NCI-H2107 treated with DMSO at 0.1 percent for 48 hours (cell line): ENCODE measurements at regions not wholly inside any gene's neighbourhood (a gene's known extent, or its start where the extent isn't known, plus 50 kb on each side); places are given as distances from the start of the nearest gene placed in this dataset.

Experiments
- DNase-seq: peaks from one replicate; lab custom pipeline; 2025; ENCODE audit not compliant: unreplicated experiment; lab: John Stamatoyannopoulos, UW

DNA sequence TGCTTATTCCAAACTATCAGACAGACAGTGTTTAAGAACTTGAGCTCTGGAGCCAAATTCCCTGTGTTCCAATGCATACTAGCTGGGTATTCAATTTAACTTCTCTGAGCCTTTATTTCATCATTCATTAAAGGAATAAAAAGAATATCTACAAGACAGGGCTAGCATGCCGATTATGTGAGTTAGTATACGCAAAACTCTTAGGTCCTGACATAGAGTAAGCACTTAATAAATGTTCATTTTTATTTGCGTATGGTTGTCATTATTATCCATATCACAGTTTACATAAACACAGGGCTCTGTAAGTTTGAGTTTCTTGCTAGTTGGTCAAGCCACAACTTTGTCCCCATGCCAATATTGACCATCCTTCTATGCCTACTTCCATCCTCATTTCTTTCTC, 161.5 kb downstream of the NUAK1 start:
- DNase-seq = no peak

- no peak for DNase-seq
Measured at GRCh38 chr12:105977652-105978051, 161.1 kb downstream of the NUAK1 start.

GRCh38 chr12:105978276-105978675, 160.5 kb downstream of the NUAK1 start:
- no peak for DNase-seq

DNA sequence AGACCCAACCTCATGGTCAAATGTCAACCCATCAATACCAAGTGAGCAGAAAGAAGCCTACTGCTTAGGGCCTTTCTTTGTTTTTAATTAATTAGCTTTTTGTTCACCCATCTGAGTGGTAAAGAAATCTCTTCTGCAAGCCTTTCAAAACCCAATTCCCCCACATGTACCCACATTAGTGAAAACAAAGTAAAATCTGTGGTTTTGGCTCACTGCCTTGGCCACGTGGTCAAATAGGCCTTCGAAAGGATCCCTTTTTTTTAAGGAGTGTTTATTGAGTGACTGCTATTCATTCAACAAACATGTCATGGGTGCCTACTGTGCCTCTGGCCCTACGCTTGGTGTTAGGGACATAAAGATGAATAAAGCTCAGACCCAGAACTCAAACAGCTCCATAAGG, 160.1 kb downstream of the NUAK1 start:
- no peak for DNase-seq

DNA sequence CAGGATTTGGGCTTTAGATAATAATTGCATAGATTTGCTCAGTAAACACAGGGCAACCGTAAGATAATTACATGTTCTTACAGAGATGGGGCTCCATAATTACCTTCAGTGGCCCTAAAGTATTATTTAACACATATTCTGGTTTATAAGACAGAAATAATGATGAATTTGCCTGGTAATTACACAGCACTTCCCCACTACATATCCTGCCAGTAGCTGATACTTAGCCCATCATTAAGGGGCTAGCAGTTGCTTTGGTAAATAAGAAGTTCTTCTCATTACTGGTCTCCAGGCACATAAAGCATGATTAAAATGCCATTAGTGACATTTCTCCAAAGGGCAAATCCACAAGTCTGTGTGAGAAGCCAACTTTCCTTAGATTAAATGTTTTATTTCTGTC, 158.7 kb downstream of the NUAK1 start:
- DNase-seq = no peak

DNA sequence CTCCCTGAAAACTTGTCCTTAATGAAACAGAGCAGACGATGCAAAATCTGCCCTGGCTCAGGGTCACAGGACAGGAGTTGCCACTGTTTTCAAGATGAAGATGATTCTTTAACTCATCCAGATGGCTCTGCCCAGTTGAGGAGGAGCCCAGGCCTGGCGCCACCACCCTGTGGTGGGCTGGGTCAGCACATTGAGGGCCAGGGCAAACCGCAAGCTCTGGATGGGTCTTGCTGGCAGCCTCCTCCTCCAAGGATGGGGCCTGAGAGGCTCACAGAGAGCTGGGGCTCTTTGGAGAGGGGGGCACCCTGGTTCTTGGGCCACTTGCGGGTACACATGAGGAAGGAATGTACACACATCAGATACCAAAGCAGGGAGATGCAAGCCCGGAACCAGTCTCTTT, 158.2 kb downstream of the NUAK1 start:
- no peak for DNase-seq

DNA sequence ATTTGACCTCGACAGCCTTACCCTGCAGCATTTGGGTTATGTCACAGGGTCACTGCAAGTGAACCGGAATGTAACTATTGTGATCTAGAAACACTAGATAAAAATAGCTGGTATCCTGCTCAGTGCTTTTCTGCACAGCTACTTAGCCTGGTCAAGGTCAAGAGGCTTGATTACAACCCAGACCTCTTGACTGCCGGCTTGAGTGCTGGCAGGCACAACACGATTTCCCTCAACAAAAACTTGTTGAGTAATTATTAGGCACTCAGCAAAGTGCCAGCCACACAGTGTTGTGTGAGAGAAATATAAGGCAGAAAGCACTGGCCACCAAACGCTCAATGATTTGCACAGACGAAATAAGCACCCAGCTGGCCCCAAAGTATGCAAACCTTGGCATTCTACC, 156.7 kb downstream of the NUAK1 start:
- no peak for DNase-seq

- DNase-seq = no peak
Measured at GRCh38 chr12:105983622-105984320, 155.0 kb downstream of the NUAK1 start.

DNA sequence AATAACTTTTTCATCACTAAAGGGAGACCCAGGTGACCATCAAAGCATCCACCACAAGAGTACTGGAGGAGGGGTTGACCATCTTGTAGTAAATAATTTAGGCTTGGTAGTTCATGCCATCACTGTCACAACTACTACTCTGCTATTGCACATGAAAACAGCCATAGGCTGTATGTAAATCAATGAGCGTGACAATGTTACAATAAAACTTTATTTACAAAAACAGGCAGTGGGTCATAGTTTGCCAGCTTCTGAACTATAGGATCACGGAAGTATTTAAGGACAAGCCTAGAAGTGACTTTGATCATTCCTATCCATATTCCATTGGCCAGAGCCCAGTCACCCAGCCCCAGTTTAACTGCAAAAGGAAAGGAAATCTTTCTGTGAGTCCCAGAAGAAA, 153.4 kb downstream of the NUAK1 start:
- no peak for DNase-seq

DNA sequence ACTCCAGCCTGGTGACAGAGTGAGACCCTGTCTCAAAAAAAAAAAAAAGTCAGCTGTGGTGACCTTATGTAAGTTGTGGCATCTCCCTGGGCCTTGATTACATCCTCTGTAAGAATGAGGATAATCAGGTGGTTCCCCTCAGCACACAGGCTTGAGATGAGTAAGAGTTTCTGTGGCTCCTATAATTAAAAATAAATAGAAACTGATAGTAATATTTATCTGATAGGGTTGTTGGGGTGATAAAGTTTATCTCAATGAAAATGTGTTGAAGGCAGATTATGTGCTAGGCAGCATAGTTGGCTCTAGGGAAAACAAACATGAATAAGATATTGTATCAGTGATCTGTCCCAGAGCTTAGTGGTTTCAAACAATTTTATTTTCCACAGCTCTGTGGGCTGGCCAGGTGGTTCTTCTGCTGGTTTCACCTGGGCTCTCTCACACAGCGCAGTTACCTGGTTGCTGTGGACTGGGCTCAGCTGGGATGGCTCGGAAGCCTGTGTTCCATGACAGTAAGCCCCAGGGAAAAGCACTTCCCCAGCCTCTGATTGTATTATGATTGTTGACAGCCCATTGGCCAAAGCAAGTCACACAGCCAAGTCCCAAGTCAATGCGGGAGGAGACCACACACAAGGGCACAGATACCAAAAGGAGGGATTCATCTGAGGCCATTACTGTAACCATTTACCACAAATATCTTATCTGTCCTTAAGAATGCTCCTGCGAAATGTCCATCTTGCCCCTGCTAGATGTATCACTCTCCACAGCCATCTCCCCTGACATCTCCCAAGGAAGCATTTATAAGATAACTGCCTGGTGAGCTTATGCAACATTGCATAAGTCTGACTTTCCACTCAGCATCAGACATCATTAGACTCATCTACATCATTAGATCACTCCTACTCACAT, 151.7 kb downstream of the NUAK1 start:
- DNase-seq = no peak

- no peak for DNase-seq
Measured at GRCh38 chr12:105987685-105988035, 151.1 kb downstream of the NUAK1 start.

DNA sequence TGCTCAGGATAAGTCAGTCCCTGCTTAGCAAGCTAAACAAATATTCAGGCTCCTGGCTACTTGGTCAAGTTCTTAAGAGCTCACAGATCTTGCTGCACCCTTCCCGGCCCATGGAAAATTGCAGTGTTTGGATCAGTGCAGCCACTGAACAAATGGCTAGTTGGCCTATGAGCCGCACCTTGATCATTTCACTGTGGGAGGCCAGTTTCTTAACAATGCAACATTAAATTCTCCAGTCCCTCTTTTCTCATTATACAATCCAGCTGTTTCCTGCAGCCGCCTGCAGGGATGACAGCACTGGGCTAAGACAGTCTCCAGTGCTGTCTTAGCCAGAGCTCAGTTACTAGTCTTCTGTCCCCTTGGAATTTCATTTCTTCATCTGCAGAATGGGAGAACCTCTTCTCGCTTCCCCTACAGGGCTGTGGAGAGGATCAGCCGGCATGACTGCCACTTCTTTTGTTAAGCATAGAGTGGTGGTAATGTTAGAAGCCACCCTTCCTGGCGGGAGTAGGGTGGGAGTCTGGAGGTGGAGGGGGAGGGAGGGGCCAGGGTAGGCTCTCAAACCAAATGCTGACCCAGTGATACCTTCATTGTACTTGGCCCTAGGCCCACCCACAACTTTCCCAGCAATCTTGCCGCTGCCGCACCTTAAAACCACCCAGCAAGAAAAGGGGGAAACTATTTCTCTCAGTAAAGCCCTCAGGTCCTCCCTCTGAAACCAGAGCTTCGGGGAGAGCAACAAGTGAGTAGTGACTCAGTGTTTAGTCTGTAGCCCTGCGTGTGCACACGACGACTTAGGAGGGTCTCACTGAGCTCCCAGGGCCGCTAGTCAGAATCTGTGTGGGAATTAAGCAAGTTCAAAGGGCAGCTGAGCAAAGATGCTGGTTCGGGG, 145.7 kb downstream of the NUAK1 start:
- DNase-seq = no peak

- no peak for DNase-seq
Measured at GRCh38 chr12:105993766-105994555, 144.8 kb downstream of the NUAK1 start.

- no peak for DNase-seq
Measured at GRCh38 chr12:105995961-105996431, 142.8 kb downstream of the NUAK1 start.

DNA sequence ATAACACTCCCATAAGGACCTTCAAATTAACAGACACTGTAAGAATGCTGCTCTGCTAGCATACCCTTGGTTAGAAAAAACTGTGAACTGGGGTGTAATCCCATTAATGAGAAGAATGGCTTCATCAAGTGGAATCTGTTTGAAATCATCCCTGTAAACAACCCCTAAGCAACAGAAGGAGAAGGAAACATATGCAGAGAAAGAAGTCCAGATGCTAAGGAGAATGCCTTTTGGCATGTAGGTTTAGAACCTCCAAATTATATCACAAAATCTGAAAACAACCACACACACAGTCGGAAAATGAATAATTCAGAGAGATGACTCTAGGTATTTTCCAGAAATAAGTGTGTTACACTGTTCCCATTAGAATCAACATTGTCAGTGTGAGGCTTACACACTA, 140.2 kb downstream of the NUAK1 start:
- no peak for DNase-seq

DNA sequence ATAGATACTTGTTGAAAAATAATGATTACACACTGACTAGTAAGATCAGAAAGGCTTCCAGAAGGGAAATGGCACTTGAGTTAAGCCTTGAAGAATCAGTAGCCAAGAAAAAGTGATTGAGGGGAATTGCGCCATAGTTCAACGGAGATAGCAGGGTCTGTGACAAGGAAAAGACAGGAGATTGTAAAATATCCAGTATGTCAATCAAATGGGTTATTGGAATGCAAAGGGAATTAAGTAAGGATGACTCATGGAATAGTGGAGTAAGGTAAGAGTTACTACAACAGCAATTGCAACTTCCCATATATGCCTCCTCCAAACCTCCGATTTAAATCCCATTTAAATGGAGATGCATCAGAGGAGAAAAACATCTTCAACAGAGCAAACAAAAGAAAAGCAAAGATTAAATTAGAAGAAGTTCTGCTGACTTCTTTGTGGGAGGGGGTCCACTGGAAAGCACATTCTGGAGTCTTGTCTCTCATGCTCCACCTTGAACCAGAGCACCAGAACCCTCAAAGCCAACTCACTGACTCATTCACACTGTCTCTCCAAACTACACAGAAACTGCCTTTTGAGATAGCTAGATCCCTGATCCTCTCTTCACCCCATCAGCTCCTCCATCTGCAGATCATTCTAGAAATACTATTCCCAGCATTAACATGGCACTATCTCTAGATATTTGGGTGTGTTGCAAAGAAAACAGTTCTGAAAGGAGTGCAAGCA, 138.2 kb downstream of the NUAK1 start:
- no peak for DNase-seq

DNA sequence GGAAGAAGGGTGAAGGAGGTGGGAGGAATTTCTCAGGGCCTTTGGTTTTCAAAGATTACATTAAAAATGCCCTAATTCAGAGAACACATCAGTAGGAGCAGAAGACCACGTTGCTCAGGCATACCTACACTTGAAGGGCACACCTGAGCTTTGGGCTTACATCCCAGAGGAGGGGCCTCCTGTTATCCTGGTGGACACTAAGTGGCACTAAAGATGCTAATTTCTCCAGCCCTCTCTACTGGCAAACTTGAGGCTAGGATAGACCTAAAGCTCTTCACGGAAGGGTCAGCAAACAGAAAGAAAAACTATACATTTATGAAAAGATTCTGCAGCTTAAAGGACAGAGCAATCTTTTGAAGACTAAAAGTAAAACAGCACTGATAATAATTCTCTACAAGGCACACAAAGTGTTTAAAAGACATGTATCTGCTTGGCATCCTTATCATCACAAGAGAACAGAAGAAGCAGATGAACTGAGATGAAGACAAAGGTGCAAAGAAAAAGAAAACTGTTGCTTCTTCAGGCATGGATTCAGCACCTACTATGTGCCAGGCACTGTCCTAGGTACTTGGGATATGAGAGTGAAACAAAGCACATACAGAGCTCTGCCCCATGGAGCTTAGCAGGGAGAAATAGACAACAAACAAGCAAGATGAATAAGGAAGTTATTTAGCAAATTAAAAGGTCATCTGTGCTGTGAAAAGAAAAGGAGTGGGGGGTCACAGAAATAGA, 137.5 kb downstream of the NUAK1 start:
- no peak for DNase-seq

GRCh38 chr12:106001837-106002218, 136.9 kb downstream of the NUAK1 start:
- no peak for DNase-seq

- DNase-seq = no peak
Measured at GRCh38 chr12:106003297-106003696, 135.5 kb downstream of the NUAK1 start.
